CD14-positive monocyte (primary cell): ENCODE measurements at regions not wholly inside any gene's neighbourhood (a gene's known extent, or its start where the extent isn't known, plus 50 kb on each side); places are given as distances from the start of the nearest gene placed in this dataset.

ENCODE experiments used
- DNase-seq, 3 donors: peaks; one replicate each; pipeline ENCODE4 v3.0.0-alpha.2; 2011 to 2022
- H2AFZ ChIP-seq: 2 replicates; pipeline ENCODE4 v1.6.0; 2012; ENCODE audit warnings: mild to moderate bottlenecking, low read depth, low read length, inconsistent platforms; ENCODE audit not compliant: insufficient read depth, poor library complexity, severe bottlenecking
- H3K27ac ChIP-seq, 2 donors: 1 replicate in 1 of 2; 2 replicates in 1 of 2; pipeline ENCODE4 v1.5.1; 2012 to 2013; ENCODE audit warnings: low read length in 2 of 2, control low read depth in 1 of 2, inconsistent platforms in 1 of 2, low read depth in 1 of 2, mild to moderate bottlenecking in 1 of 2
- H3K27me3 ChIP-seq, 2 donors: one replicate each; pipeline versions ENCODE4 v1.6.0 to v1.6.1; 2011 to 2013; ENCODE audit warnings: low read length in 2 of 2; ENCODE audit not compliant: control insufficient read depth in 2 of 2, insufficient read depth in 2 of 2
- H3K36me3 ChIP-seq, 2 donors: replicated peaks in 1 of 2; 1 replicate in 1 of 2; 2 replicates in 1 of 2; pipeline versions ENCODE4 v1.5.1 to v1.6.1; 2012 to 2013; ENCODE audit warnings: low read length in 2 of 2, control low read depth in 1 of 2, inconsistent platforms in 1 of 2, mild to moderate bottlenecking in 1 of 2; ENCODE audit not compliant: insufficient read depth in 2 of 2, control insufficient read depth in 1 of 2
- H3K4me1 ChIP-seq, 2 donors: 1 replicate in 1 of 2; 2 replicates in 1 of 2; pipeline versions ENCODE4 v1.5.1 to v1.6.1; 2012 to 2013; ENCODE audit warnings: low read length in 2 of 2, control low read depth in 1 of 2, inconsistent platforms in 1 of 2, mild to moderate bottlenecking in 1 of 2, moderate library complexity in 1 of 2; ENCODE audit not compliant: insufficient read depth in 2 of 2, control insufficient read depth in 1 of 2
- H3K4me2 ChIP-seq: replicated peaks from 2 replicates; pipeline ENCODE3; 2012; ENCODE audit warnings: low read length, moderate library complexity, mild to moderate bottlenecking; ENCODE audit not compliant: poor library complexity, severe bottlenecking; ENCODE audit errors: extremely low read depth
- H3K4me3 ChIP-seq, 3 experiments: fragments of 200-600 bp in 1 of 3; sonication (generic) in 1 of 3; replicated peaks in 1 of 3; 1 replicate in 2 of 3; 2 replicates in 1 of 3; pipeline ENCODE4 v1.5.1; 2011 to 2013; ENCODE audit warnings: low read length in 3 of 3, mild to moderate bottlenecking in 3 of 3, control low read depth in 2 of 3, low read depth in 2 of 3, inconsistent platforms in 1 of 3, moderate library complexity in 1 of 3
- H3K79me2 ChIP-seq: 2 replicates; pipeline ENCODE4 v1.6.0; 2012; ENCODE audit warnings: mild to moderate bottlenecking, control low read depth, inconsistent platforms, low read length, moderate library complexity; ENCODE audit not compliant: insufficient read depth
- H3K9ac ChIP-seq: 2 replicates; pipeline ENCODE4 v1.6.0; 2017; ENCODE audit warnings: low read length, mild to moderate bottlenecking; ENCODE audit not compliant: insufficient read depth, poor library complexity, severe bottlenecking
- H3K9me3 ChIP-seq, 2 donors: replicated peaks in 1 of 2; 1 replicate in 1 of 2; 2 replicates in 1 of 2; pipeline versions ENCODE4 v1.5.1 to v1.6.1; 2012 to 2013; ENCODE audit warnings: low read length in 2 of 2, control low read depth in 1 of 2; ENCODE audit not compliant: control insufficient read depth in 1 of 2, insufficient read depth in 1 of 2
- H4K20me1 ChIP-seq: 2 replicates; pipeline ENCODE4 v1.6.0; 2012; ENCODE audit warnings: mild to moderate bottlenecking, low read length, control low read depth, moderate library complexity; ENCODE audit not compliant: insufficient read depth
- H3K27ac Mint-ChIP-seq, 7 donors: one replicate each; pipeline ENCODE4 v1.8.0; 2020; ENCODE audit warnings: mild to moderate bottlenecking in 7 of 7, mixed read lengths in 7 of 7, moderate library complexity in 6 of 7, inconsistent platforms in 2 of 7
- H3K27me3 Mint-ChIP-seq, 3 donors: one replicate each; pipeline ENCODE4 v1.8.0; 2021 to 2022; ENCODE audit warnings: low read depth in 3 of 3, mild to moderate bottlenecking in 3 of 3, mixed read lengths in 3 of 3, moderate library complexity in 3 of 3, inconsistent platforms in 1 of 3
- H3K36me3 Mint-ChIP-seq, 2 donors: one replicate each; pipeline ENCODE4 v1.8.0; 2020; ENCODE audit warnings: mixed read lengths in 2 of 2, inconsistent platforms in 1 of 2, mild to moderate bottlenecking in 1 of 2
- H3K4me1 Mint-ChIP-seq: one replicate; pipeline ENCODE4 v1.8.0; 2020; ENCODE audit warnings: mild to moderate bottlenecking, mixed read lengths
- H3K4me3 Mint-ChIP-seq, 2 donors: one replicate each; pipeline ENCODE4 v1.8.0; 2020; ENCODE audit warnings: mild to moderate bottlenecking in 2 of 2, mixed read lengths in 2 of 2, moderate library complexity in 1 of 2
- H3K9me3 Mint-ChIP-seq, 7 donors: one replicate each; pipeline ENCODE4 v1.8.0; 2020 to 2022; ENCODE audit warnings: mixed read lengths in 7 of 7, mild to moderate bottlenecking in 6 of 7, moderate library complexity in 6 of 7, inconsistent platforms in 2 of 7
- CTCF ChIP-seq: fragments of 200-600 bp; IDR thresholded peaks from one replicate; pipeline ENCODE4 v1.8.0; 2022; ENCODE audit warnings: antibody characterized with exemption, mild to moderate bottlenecking
- WGBS: methylation state at CpG from one replicate; pipeline ENCODE4 v1.1.5; 2013; ENCODE audit warnings: missing lambda C conversion rate; ENCODE audit not compliant: insufficient coverage; 5-methylcytosine and 5-hydroxymethylcytosine counted together
- intact Hi-C, 2 donors: fragments of 100-400 bp; cut with micrococcal nuclease; formaldehyde crosslinking; loops; one replicate each; pipeline versions ENCODE4 v1.15.0 to v1.15.1; 2023

GRCh38 chr3:59126446-59126845 lies 76.6 kb upstream of the CFAP20DC start:
- Mint-ChIP-seq H3K4me1 (no peaks in the 10 kb centered on the region), H3K4me3 (no peak overlapping the region), H3K27me3 (peaks cover 0 to 2% (median 1%) of the 10 kb centered on the region in 3 donors), H3K36me3 (no peaks in the 10 kb centered on the region), H3K27ac (no peak overlapping the region), H3K9me3 (peaks cover 0 to 6% (median 2%) of the 10 kb centered on the region in 7 donors)
- H3K79me2 ChIP-seq = no peaks in the 10 kb centered on the region
- H3K9me3 ChIP-seq = no peaks in the 10 kb centered on the region
- no peak overlapping the region for H3K9ac ChIP-seq
- no peak overlapping the region for H2AFZ ChIP-seq
- H3K4me3 ChIP-seq = no peak overlapping the region
- no peak for TF ChIP-seq CTCF
- H3K27me3 ChIP-seq = no peaks in the 10 kb centered on the region
- H3K4me2 ChIP-seq = no peak overlapping the region
- no peak overlapping the region for H3K27ac ChIP-seq
- intact Hi-C loops = no loop called here
- no peak for DNase-seq
- H4K20me1 ChIP-seq = no peaks in the 10 kb centered on the region
- no peaks in the 10 kb centered on the region for H3K36me3 ChIP-seq
- H3K4me1 ChIP-seq = no peaks in the 10 kb centered on the region
- WGBS = 98% methylated on average over 4 of the region's 5 CpGs

- Histone ChIP-seq H3K4me2 (no peak overlapping the region), H3K4me1 (no peaks in the 10 kb centered on the region), H3K9me3 (no peaks in the 10 kb centered on the region), H3K79me2 (no peaks in the 10 kb centered on the region), H4K20me1 (no peaks in the 10 kb centered on the region), H2AFZ (no peak overlapping the region), H3K27ac (no peak overlapping the region), H3K36me3 (no peaks in the 10 kb centered on the region), H3K27me3 (no peaks in the 10 kb centered on the region), H3K4me3 (no peak overlapping the region), H3K9ac (no peak overlapping the region)
- Mint-ChIP-seq H3K4me3 (no peak overlapping the region), H3K36me3 (no peaks in the 10 kb centered on the region), H3K27me3 (peaks cover 0 to 2% (median 1%) of the 10 kb centered on the region in 3 donors), H3K27ac (no peak overlapping the region), H3K9me3 (peaks cover 0 to 6% (median 3%) of the 10 kb centered on the region in 7 donors), H3K4me1 (no peaks in the 10 kb centered on the region)
- DNase-seq = no peak
- intact Hi-C loops = no loop called here
- 100% methylated on average over 5 of the region's 7 CpGs for WGBS
- no peak for TF ChIP-seq CTCF
These were observed 71.7 kb upstream of the CFAP20DC start for GRCh38 chr3:59121346-59122144.
